Liver (tissue), 3 donors: ENCODE measurements at regions not wholly inside any gene's neighbourhood (a gene's known extent, or its start where the extent isn't known, plus 50 kb on each side); places are given as distances from the start of the nearest gene placed in this dataset.

Source experiments
- CTCF ChIP-seq: fragments of 150-350 bp; IDR thresholded peaks from 2 replicates; pipeline ENCODE4 v1.5.1; 2017; ENCODE audit warnings: improper control_type of control experiment, low read depth, low read length; ENCODE audit not compliant: missing input control
- EGR1 ChIP-seq, 2 donors: IDR thresholded peaks; 2 replicates each; pipeline ENCODE4 v1.6.1; 2016 to 2018; ENCODE audit warnings: antibody characterized with exemption in 2 of 2, low read depth in 2 of 2
- FOXA2 ChIP-seq: IDR thresholded peaks from 2 replicates; pipeline ENCODE4 v1.6.1; 2016; ENCODE audit warnings: antibody characterized with exemption
- GABPA ChIP-seq, 2 donors: IDR thresholded peaks in 1 of 2; conservative IDR thresholded peaks in 1 of 2; 2 replicates each; pipeline ENCODE4 v1.6.1; 2016; ENCODE audit warnings: antibody characterized with exemption in 2 of 2, mild to moderate bottlenecking in 1 of 2, moderate library complexity in 1 of 2
- MAX ChIP-seq: IDR thresholded peaks from 2 replicates; pipeline ENCODE4 v1.6.1; 2016; ENCODE audit warnings: antibody characterized with exemption
- RAD21 ChIP-seq, 2 donors: IDR thresholded peaks; 2 replicates each; pipeline ENCODE4 v1.6.1; 2016; ENCODE audit warnings: antibody characterized with exemption in 2 of 2, mild to moderate bottlenecking in 2 of 2
- REST ChIP-seq: IDR thresholded peaks from 2 replicates; pipeline ENCODE4 v1.6.1; 2016; ENCODE audit warnings: antibody characterized with exemption, mild to moderate bottlenecking
- TAF1 ChIP-seq: conservative IDR thresholded peaks from 2 replicates; pipeline ENCODE4 v1.6.1; 2016; ENCODE audit warnings: antibody characterized with exemption, mild to moderate bottlenecking
- YY1 ChIP-seq: IDR thresholded peaks from 2 replicates; pipeline ENCODE4 v1.6.1; 2016; ENCODE audit warnings: antibody characterized with exemption, mild to moderate bottlenecking
- donor health status: healthy.
- donor health status: healthy.

GRCh38 chr12:31834150-31834549 is 105.3 kb upstream of the AMN1 start:
- TF ChIP-seq CTCF = no peak
- TF ChIP-seq MAX = no peak
- TF ChIP-seq YY1 = no peak
- no peak for TF ChIP-seq EGR1 (IDR thresholded peaks at IDR 0.05; ENCODE audit: low read depth in 2 of 2)
- TF ChIP-seq RAD21 (IDR thresholded peaks at IDR 0.05) = no peak
- no peak for TF ChIP-seq REST
- TF ChIP-seq GABPA (IDR thresholded peaks at IDR 0.05 in 1 of 2, conservative IDR thresholded peaks at IDR 0.05 in 1 of 2) = no peak
- TF ChIP-seq FOXA2 = no peak
- TF ChIP-seq TAF1 = no peak
